Keratinocyte (primary cell): ENCODE measurements at regions not wholly inside any gene's neighbourhood (a gene's known extent, or its start where the extent isn't known, plus 50 kb on each side); places are given as distances from the start of the nearest gene placed in this dataset.

Experiments
- EZH2 ChIP-seq: IDR thresholded peaks from one replicate; pipeline ENCODE4 v1.6.1; 2012; ENCODE audit warnings: inconsistent platforms, mild to moderate bottlenecking, low read length, moderate library complexity
- TF ChIP-seq, protein P1 (sequence below), 3 experiments: IDR thresholded peaks in 1 of 3; conservative IDR thresholded peaks in 1 of 3; optimal IDR thresholded peaks in 1 of 3; 2 replicates in 2 of 3; 3 replicates in 1 of 3; pipeline versions ENCODE3 to v1.5.1; 2011; ENCODE audit warnings: low read length in 3 of 3, mild to moderate bottlenecking in 3 of 3, moderate library complexity in 2 of 3, control low read depth in 1 of 3, inconsistent platforms in 1 of 3; ENCODE audit not compliant: insufficient read depth in 2 of 3; ENCODE audit errors: extremely low read depth in 1 of 3

DNA sequence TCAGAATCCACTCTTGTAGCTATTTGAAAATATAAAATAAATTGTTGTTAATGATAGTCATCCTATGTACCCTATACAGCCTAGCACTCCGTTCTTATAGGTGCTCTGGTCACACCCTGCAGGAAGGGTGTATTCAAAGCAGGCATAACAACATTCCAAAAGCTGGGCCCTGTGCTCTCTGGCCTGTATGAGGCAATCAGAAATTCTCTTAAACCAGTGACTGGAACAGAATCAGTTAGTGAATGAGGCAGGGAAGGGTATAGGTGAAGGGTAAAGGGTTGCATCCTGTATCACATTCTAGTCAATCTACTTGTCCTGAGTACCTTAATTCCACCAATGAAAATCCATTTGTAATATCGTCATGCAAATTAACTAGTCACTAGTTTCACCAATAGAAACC is 154.5 kb upstream of the ZNF217 start:
- TF ChIP-seq, protein P1, sequence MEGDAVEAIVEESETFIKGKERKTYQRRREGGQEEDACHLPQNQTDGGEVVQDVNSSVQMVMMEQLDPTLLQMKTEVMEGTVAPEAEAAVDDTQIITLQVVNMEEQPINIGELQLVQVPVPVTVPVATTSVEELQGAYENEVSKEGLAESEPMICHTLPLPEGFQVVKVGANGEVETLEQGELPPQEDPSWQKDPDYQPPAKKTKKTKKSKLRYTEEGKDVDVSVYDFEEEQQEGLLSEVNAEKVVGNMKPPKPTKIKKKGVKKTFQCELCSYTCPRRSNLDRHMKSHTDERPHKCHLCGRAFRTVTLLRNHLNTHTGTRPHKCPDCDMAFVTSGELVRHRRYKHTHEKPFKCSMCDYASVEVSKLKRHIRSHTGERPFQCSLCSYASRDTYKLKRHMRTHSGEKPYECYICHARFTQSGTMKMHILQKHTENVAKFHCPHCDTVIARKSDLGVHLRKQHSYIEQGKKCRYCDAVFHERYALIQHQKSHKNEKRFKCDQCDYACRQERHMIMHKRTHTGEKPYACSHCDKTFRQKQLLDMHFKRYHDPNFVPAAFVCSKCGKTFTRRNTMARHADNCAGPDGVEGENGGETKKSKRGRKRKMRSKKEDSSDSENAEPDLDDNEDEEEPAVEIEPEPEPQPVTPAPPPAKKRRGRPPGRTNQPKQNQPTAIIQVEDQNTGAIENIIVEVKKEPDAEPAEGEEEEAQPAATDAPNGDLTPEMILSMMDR (optimal IDR thresholded peaks at IDR 0.05 in 1 of 3, IDR thresholded peaks at IDR 0.05 in 1 of 3, conservative IDR thresholded peaks at IDR 0.05 in 1 of 3; ENCODE audit: extremely low read depth in 1 of 3, insufficient read depth in 2 of 3, low read length in 3 of 3) = no peak
- TF ChIP-seq EZH2 = no peak
